Germinal center (tissue), 1 donor: ENCODE measurements at regions not wholly inside any gene's neighbourhood (a gene's known extent, or its start where the extent isn't known, plus 50 kb on each side); places are given as distances from the start of the nearest gene placed in this dataset.
"Not testable (repeated sequence)": the region's sequence is repeated elsewhere in the genome, so short reads cannot be mapped to it uniquely, and the experiment has no call there.

ENCODE experiments used
- DNase-seq: peaks from one replicate; pipeline ENCODE4 v3.0.0; 2012; ENCODE audit warnings: mixed read lengths, low spot score

DNA sequence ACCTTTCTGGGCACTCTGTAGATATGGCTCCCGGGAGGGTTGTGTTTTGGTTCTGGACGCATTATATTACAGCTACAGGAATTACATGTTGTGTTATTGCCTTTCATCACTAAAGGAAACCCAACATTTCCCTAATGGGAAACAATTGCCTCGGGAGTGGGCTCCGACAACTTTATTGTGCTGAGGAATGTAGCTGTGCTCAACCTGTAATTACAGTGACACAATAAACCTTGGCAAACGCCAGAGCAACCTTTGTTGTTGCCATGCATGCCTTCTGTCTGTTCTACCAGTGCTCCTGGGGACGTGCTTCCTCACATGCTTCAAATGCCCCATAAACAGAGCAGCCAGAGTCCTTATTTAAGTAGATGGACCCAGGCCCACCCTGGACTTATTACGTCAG lies 182.4 kb downstream of the DIRAS2 start:
- no peak for DNase-seq

DNA sequence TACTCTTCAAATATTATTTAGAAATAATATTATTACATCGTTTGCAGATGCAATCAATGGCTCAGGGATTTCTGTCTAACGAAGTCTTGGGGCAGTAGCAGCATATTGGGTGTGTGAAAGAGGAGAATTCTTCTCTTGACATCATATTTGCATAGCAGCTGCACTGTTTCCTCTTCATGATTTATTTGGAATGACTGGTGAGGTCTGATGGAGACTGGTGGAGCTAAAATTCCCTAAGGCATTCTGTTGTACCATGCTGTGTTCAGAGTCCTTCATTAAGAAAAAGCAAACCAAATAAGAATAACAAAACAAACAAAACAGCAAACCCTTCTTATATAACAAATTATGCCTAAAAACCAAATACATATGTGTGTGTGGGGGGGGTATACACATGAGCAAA lies 177.6 kb downstream of the DIRAS2 start:
- no peak for DNase-seq

DNA sequence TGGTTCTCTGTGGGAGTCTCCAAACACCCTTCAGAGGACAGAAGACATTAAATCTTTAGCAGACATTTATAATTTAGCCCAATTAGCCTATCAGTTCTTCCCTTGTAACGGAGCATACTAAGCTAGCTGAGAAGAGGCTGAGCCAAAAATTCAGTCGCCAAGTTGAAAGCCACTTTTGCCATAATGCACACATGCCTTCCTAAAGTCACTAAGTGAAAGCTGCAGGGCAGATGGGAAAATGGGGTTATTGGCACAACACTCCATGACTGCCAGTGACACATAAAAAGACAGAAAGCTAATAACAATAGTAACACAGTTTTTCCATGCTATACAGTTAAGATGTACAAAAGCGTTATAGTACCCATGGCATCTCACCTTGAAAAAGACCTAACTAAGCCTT lies 176.2 kb downstream of the DIRAS2 start:
- DNase-seq, result no peak

DNA sequence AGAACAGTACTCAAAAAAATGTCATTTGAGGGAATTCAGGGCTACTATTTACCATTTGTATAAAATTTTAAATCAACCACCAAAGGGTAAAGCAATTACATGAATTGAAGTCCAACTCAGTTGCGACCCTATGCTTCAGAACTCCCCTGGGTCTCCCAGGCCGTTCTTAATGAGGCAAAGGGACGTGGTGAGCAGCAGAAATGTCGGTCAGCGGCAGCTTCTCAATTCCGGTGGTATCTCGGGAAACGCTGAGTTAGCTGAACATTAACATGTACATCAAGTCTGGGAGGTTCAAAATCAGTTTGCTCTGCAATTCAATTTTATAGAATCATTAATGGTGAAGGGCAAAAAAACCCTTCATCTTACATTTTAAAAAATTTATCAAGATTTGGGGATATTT lies 173.2 kb downstream of the DIRAS2 start:
- no peak for DNase-seq

DNA sequence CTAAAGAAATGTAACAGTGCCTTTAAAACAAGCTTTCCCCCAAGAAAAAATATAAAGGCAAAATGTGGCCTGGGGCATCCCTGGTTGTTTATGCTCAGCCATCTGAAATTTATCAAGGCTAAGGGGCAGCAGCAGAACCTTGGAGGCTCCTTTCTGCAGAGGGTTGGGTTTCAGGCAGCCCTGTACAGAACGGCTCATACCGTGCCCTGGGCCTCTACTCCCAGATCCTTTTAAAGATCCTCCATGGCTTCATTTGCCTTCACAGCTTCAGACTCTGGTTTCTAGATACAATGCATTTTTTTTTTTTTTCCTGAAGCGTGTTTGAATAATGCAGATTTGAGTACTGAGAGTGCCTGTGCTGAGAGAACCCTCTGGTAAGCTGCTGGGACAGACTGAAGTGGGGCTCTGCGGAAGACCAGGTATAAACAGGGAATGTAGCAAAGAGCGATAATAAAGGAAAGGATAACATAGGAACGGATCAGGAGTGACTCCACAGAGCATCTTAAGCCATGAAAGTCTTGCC lies 172.7 kb downstream of the DIRAS2 start:
- DNase-seq, result no peak

DNA sequence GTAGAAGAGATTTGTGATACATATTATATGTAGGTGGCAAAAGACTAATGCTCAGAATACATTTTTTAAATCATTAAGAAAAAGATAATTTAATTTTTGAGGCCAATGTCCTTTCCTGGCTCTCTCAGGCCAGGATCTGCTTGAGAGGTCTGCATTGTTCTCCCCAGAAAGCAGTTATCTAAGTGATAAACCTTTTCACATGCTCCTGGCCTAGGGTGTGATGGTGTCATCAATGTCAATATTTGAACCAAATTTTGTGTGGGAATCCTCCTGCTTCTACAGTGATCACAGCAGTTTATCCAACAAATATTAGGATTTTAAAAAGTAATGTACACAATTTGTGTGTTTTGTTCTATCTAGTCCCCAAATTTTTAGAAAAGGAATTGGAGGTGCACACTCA lies 166.6 kb downstream of the DIRAS2 start:
- no peak for DNase-seq

DNA sequence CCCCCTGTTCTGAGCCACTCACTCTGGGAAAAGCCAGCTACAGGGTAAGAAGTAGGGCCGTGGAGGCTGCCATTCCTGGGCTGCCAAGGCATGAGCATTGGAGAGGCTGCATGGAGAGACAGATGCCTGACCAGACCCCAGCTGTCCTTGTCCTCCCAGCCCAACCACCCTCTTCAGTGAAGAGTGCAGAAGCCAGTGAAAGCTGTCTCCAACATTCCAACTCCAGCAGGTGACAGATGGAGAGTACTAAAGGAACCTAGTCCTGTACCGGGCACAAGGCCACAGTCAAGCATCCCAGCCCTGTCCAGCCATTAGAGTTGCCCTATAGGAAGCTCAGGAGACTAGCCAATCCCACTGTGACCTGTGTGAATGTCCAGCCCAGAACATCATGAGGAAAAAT lies 165.1 kb downstream of the DIRAS2 start:
- no peak for DNase-seq

DNA sequence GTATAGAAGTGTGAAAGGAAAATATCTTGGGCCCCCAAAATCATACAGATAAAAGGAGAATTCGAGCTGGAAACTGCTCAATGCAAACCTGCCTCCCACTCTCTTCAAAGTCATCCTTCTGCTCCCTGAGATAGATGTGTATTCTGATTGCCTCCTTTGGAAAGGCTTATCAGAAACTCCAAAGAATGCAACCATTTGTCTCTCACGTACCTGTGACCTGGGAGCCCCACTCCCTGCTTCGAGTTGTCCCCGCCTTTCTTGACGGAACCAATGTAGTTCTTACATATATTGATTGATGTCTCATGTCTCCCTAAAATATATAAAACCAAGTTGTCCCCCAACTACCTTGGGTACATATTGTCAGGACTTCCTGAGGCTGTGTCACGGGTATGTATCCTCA lies 163.8 kb downstream of the DIRAS2 start:
- DNase-seq, result no peak

DNA sequence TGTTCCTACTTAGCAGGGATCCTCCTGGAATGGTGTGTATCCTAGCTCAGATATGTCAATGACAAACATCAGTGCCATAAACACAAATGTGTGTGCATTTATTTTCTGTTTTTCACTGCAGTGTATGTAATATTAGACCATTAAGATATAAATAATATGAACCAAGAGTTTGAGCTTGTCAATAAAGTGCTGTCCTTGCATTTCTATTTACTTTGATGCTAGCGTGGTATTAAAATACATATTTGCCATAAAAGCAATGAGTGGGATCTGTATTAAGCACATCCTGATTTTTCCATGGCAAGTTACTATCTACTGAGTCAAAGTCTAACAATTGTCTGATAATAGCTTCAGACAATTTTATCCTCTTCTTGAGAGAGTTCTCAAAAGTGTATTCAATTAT lies 157.6 kb downstream of the DIRAS2 start:
- no peak for DNase-seq

DNA sequence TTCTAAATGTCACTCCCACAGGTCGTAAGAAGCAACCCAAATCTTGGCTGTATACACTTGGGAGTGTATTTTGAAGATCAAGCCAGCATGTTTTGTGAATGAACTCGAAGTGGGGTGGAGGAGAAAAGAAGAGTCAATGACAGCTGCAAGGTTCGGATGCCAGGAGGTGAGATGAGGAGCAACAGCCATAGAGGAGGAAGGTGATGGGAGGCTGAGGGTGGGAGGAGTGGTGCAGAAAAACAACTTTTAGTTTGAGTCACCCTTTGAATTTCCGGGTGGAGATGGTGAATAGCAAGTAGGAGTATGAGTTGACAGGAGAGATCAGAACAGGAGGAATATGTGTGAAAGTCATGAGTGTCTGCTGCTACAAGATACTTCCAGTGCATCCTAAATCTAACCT lies 153.6 kb downstream of the DIRAS2 start:
- no peak for DNase-seq

DNA sequence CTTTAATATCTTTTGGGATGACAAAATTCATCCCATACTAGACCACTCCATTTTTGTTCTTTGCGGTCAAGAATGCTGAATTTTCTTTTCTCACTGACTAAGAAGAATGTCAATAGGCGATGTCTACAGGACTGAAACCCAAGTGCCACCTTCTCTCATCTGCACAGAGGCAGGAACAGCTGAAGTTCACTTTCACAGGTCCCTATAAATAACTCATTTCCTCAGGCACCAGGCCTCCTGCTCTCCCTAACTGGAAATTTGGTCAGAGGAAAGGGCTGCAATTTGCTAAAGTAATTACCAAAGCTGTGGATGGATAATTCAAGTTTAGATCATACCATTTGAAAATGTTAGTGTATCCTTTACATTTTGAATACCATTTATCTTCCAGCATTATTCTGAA lies 142.9 kb downstream of the DIRAS2 start:
- DNase-seq, result no peak

DNA sequence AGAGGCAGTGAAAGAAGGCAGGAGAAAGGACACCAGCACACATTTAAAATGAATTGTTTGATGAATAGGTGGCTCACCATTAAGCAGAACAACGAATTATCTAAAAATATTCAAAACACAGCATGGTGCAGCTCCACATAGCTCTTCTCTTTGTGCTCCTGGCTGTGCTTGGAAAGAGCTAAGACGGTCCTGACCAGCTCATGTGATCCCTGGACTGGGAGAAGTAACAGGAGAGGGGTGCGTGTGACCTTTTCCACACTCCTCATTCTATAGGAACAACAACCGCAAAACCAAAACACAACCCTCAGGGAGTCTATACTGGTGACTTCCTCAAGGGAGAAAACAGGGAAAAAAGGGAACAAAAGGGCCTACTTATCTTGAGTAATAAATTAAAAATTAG lies 140.5 kb downstream of the DIRAS2 start:
- no peak for DNase-seq

DNA sequence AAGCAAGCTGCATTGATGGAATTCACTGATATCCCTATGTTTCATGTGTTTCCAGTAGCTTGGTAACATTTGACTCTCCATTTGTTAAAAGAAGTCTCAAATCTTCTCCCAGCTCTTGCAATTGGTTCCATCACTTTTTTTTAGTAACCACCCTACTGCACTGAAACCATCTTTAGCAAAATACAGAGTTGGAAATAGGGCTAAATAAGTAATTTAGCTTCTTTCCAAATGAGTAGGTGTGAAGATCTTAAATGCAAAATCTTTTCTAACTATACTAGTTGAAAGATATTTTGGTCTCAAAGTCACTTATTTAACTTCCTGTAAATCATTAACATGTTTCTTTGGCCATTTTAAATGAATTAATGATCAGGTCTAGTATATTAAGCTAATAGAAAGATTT lies 138.1 kb downstream of the DIRAS2 start:
- DNase-seq, result no peak

DNA sequence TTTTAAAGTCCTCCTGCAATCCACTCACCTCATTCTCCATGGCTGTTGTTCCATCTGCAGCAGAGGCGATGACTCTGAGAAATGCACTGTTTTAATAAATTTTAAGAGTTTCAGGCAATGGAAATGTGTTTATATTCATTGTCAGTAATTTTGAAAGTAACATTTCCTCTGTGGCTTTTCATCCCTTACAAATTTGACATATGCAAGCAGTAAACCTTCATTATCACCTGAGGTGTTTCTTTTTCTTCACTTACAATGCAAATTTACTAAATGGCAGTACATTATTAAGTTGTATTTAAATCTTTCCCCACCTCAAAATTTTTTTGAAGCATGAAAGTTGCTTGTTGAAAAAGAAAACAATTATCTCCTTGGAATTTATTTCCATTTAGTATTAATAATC lies 136.9 kb downstream of the DIRAS2 start:
- no peak for DNase-seq

DNA sequence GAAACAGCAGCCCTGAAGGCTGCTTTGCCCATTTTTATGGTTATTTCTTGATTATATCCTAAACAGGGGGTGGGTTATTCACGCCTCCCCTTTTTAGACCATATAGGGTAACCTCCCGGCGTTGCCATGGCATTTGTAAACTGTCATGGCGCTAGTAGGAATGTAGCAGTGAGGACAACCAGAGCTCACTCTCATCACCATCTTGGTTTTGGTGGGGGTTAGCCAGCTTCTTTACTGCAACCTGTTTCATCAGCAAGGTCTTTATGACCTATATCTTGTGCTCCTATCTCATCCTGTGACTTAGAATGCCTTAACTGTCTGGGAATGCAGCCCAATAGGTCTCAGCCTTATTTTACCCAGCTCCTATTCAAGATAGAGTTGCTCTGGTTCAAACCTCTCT lies 136.2 kb downstream of the DIRAS2 start:
- DNase-seq, result not testable (repeated sequence)

DNA sequence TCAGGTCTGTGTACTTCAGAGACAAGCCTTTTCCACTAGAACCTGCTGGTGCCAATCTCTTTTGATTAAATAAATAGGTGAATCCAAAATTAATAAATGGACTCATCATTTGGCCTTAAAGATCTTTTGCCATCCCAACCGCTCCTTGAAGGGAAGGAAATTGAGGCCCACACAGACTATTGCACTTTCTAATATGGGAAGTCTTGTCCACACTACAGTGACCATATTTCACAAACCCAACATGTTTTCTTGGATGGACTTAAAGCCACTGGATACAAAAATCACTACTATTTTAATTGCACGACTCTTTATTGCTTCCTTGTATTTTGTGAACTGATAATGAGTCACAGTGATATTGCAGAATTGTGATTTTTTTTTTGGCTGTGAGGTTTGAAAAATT lies 135.0 kb downstream of the DIRAS2 start:
- DNase-seq, result no peak

DNA sequence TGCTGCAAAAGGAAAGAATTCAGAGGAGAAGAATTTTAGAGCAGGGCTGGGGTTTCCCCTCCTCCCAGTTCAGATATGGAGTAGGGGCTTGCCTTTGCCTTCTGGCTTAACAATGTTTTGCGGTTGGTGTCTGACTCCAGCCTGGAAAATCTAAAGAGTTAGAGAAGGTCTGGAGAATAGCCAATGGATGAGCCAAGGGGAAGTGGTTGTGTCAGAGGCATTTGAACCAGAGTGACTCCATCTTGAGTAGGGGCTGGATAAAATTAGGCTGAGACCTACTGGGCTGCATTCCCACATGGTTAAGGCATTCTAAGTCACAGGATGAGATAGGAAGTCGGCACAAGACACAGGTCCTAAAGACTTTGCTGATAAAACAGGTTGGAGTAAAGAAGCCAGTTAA lies 133.7 kb downstream of the DIRAS2 start:
- DNase-seq, result no peak

DNA sequence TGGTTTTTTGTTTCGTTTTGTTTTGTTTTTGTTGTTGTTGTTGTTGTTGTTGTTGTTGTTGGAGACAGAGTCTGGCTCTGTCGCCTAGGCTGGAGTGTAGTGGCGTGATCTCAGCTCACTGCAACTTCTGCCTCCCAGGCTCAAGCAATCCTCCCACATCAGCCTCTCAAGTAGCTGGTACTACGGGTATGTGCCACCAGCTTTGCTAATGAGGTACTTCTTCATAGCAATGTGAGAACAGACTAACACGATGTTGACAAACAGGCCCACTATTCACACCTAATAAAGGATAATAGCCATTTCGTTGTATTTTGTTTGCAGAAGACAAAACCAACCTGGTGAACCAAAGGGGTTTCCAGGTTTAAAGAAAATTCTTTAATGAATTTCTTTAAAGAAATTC lies 130.9 kb downstream of the DIRAS2 start:
- no peak for DNase-seq

DNA sequence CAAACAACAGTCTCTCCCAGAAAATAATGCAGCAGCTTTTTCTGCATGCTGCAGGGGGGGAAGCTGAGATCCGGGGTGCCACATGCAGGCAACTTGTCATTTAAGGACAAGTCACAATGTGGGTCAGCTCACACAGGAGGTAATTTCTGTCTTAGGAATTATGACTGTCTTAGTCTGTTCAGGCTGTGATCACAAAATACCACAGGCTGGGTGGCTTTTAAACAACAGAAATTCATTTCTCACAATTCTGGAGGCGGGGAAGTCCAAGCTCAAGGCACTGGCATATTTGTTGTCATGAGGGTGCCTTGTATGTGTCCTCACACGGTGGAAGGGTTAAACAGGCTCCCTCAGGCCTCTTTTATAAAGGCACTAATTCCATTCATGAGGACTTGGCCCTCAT lies 127.7 kb downstream of the DIRAS2 start:
- DNase-seq, result no peak

DNA sequence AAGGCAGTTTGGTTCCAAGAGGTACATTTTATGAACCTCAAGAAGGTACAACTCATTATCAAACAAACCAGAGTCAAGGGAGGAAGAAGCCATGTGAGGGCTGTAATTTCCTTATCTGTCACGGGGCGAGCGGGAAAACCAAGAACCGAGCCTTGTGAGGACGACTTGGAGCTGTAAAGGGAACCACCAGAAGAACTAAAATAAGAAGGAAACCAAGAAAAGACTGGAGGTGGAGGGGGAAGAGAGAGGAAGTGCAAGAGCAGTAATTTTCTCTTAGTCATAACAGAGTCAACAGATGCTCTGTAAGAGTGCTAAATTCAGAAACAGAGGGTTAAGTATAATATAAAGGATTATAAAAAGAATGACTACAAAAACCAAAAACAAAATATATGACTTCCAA lies 127.1 kb downstream of the DIRAS2 start:
- no peak for DNase-seq

DNA sequence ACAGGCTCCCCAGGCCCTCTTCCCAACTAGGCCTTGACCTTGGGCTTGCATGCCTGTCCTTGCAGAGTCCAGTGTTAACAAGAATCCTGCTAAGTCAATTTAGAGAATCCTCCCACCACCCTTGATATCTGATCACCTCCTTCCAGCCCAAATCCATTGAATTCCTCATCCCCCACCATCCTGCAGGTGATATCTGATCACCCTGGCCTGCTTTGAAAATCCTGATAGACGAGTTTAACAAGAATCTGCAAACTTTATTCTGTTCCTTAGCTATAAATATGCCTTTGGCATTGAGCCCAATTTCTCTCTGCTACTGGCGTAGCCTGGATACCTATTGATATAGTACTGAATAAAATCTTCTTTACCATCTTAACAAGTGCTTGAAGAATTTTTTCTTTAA lies 125.5 kb downstream of the DIRAS2 start:
- no peak for DNase-seq

DNA sequence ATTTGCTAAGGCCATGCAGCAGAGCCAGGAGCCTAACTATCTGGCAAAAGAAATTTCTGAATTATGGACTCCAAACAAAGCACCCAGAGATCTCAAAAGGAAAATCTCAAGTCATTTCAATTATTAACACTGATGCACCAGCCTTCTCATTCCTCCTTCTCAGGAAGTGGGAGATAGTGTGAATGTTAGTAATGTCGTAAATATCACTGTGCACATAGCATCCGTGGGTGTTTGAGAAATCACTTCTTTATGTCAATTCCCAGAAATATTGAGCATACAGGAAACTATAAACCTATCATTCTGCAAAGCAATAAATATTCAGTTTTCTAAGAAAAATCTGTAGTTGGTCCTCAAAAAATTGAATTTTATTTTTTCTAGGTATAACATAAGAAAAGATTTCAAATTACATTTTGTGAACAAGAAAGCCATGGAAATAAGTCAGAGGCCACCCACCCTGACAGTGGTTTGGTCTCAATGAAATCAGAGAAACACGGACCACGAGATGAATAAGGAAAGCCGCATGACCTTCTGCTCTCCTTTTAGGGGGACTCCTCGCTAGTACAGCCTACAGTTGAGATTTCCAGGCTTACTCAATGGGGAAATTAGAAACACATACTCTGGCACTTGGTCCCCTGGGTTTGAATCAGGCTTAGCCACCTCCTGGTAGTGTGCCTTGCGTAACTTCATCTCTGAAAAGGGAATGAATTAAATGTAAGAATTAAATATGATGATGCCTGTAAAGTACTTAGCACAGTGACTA lies 120.6 kb downstream of the DIRAS2 start:
- DNase-seq, result no peak

DNA sequence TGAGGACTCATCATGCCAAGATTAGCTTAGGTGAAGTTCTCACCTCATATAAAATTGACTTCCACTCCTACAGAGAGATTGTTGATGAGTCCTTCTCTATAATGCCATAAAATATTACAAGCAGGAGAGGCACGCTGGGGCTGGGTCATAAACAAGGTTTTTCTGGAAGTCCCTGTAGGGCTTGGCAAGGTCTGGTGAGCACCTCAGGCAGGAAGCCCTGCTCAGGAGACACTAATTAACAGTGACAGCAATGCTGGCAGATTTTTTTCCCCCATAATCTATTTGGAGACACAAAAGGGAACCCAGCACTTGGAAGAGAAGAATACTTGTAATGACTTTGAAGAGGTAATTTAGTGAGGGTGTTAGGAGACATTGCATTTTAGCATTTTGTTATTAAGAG lies 118.7 kb downstream of the DIRAS2 start:
- DNase-seq, result no peak

DNA sequence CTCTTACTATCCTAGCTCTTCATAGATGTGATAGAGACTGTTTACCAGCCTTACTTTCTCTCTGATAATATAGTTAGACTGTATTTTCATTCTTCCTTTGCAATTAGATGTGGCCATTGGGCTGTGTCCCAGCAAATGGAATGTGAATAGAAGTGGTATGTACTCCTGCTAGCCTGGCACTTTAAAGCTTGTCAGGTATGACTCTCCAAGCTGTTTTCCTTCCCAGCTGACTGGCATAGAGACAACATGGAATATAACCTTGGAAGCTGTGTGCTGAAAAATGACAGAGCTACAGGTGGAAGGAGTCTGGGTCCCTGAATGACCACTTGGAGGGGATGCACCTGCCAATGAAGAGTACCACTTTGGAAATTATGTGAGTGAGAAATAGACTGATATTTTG lies 116.2 kb downstream of the DIRAS2 start:
- no peak for DNase-seq
